GM12801 (cell line): ENCODE measurements at regions not wholly inside any gene's neighbourhood (a gene's known extent, or its start where the extent isn't known, plus 50 kb on each side); places are given as distances from the start of the nearest gene placed in this dataset.

ENCODE experiments used
- CTCF ChIP-seq: IDR thresholded peaks from one replicate; pipeline ENCODE4 v1.5.1; 2011; ENCODE audit warnings: control low read depth; ENCODE audit not compliant: insufficient read length; ENCODE audit errors: extremely low read depth

DNA sequence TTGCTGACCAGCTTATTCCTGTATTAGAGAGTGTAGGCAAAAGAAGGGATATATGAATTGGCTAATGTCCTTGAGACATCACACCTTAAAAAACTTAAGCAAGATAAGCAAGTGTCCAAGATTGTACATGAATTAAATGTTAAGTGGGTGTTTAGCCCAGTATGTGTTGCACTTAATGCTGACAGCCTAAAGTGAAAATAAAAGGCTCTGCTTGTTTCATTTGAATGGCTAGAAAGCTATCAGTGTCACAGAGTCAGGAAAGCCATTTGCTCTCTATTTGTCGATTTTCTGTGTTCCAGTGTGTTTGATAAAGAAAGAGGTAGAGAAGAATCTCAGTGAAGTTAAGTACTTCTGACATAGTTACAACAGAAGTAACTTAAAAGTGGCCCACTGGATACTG, 744.9 kb downstream of the ANKRD7 start:
- no peak for TF ChIP-seq CTCF

- TF ChIP-seq CTCF, result no peak
Measured at GRCh38 chr7:118971706-118972105, 747.2 kb downstream of the ANKRD7 start.

- no peak for TF ChIP-seq CTCF
Measured at GRCh38 chr7:118974836-118975235, 750.3 kb downstream of the ANKRD7 start.

DNA sequence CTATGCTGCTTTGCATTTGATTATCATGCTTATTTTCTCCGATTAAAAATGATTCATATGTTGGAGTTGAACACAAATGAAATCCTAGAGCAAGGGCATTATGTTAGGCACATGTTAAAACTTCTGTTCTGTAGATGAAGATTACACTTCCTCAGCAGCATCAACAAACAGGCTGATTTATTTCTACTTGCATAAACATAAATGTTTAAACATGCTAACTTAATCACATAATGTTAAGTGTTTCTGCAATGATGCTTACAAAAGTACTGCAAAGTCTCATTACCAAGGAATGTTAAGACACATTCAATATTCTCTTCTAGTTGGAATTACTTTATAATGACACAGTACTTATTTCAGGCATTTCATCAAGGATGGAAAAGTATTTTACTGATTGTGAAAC, 770.8 kb downstream of the ANKRD7 start:
- TF ChIP-seq CTCF, result no peak

GRCh38 chr7:119007236-119007635, 782.7 kb downstream of the ANKRD7 start:
- no peak for TF ChIP-seq CTCF

GRCh38 chr7:119010635-119011034, 786.1 kb downstream of the ANKRD7 start:
- no peak for TF ChIP-seq CTCF

DNA sequence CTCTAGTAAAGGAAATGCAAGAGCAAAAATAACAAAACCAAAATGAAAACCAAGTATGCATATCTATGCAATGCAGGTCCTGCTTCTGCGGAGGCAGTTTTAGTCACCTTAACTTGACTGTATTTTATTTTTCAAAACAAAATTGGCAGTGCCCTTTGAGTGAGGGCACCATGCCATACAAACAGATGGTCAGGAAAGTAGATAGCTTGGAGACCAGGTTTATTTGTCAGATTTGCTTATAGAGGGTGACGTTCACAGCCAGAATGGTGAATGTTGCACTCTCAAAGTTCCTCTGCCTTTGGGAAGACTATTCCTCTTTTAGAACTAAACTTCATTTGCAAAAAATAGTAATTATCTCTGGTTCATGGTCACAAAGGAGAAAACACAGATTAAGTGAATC, 801.9 kb downstream of the ANKRD7 start:
- TF ChIP-seq CTCF, result no peak

DNA sequence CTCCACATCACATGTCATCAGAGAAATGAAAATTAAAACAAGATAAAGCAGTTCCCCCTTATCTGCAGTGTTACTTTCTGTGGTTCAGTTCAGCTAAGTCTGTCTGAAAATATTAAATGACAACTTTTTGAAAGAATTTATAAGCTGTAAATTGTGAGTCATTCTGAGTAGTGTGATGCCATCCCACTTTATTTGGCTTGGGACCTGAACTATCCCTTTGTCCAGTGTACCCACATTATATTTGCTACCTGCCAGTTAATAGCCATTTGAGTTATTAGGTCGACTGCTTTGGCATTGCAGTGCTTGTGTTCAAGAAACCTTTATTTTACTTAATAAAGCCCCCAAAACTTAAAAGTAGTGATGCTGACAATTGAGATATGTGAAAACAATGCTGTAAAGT, 804.2 kb downstream of the ANKRD7 start:
- TF ChIP-seq CTCF, result no peak
